Heart right ventricle (tissue), 16 donors: ENCODE measurements at regions not wholly inside any gene's neighbourhood (a gene's known extent, or its start where the extent isn't known, plus 50 kb on each side); places are given as distances from the start of the nearest gene placed in this dataset.

Experiments
- ATAC-seq, 8 donors: fragments of 200-7000 bp; cut with Tn5 transposase; one replicate each; pipeline ENCODE4 v1.9.1; 2020; ENCODE audit warnings: mild to moderate bottlenecking in 8 of 8, moderate library complexity in 8 of 8, moderate number of reproducible peaks in 1 of 8
- DNase-seq, 2 donors: peaks; one replicate each; pipeline ENCODE4 v3.0.0-alpha.2; 2020
- H3K27ac ChIP-seq, 10 donors: fragments of 200-600 bp; sonication (generic) in 2 of 10; one replicate each; pipeline versions ENCODE4 v1.5.0 to v1.8.0; 2020 to 2022; ENCODE audit warnings: mild to moderate bottlenecking in 3 of 10
- H3K27me3 ChIP-seq, 7 donors: fragments of 200-600 bp; one replicate each; pipeline ENCODE4 v1.8.0; 2021 to 2022; ENCODE audit warnings: mild to moderate bottlenecking in 2 of 7
- H3K36me3 ChIP-seq, 9 donors: fragments of 200-600 bp; sonication (generic) in 1 of 9; one replicate each; pipeline versions ENCODE4 v1.5.0 to v1.8.0; 2020 to 2022; ENCODE audit warnings: mild to moderate bottlenecking in 2 of 9
- H3K4me1 ChIP-seq, 9 donors: fragments of 200-600 bp; sonication (generic) in 1 of 9; one replicate each; pipeline versions ENCODE4 v1.5.0 to v1.8.0; 2020 to 2022; ENCODE audit warnings: mild to moderate bottlenecking in 4 of 9
- H3K4me3 ChIP-seq, 10 donors: fragments of 200-600 bp; sonication (generic) in 2 of 10; one replicate each; pipeline versions ENCODE4 v1.5.0 to v1.8.0; 2020 to 2022; ENCODE audit warnings: mild to moderate bottlenecking in 7 of 10, moderate library complexity in 2 of 10
- H3K9me3 ChIP-seq, 11 donors: fragments of 200-600 bp in 10 of 11; sonication (generic) in 2 of 11; one replicate each; pipeline versions ENCODE4 v1.5.0 to v1.8.0; 2013 to 2022; ENCODE audit warnings: mild to moderate bottlenecking in 2 of 11, control low read depth in 1 of 11, moderate library complexity in 1 of 11
- WGBS, 2 donors: extraction: QIAGEN DNeasy Blood & Tissue Kit; methylation state at CpG; one replicate each; pipeline ENCODE4 v1.1.7; 2013; ENCODE audit warnings: inconsistent platforms in 1 of 2; 5-methylcytosine and 5-hydroxymethylcytosine counted together
- intact Hi-C, 10 donors: fragments of 100-400 bp; cut with DNase I; formaldehyde crosslinking; loops; one replicate each; pipeline versions ENCODE4 v1.11.1 to v1.14.2; 2022
- TF ChIP-seq, protein P1 (sequence below), 9 donors: fragments of 200-600 bp; sonication (generic) in 2 of 9; IDR thresholded peaks; one replicate each; pipeline versions ENCODE4 v1.5.0 to v1.8.0; 2021 to 2022; ENCODE audit warnings: antibody characterized with exemption in 9 of 9, mild to moderate bottlenecking in 5 of 9, moderate library complexity in 1 of 9
- donor health status: Arrhythmogenic right ventricular cardiomyopathy.
- donor health status: ischemic (EF 13 %, LVEDD 7.1; RV severe dilation, severe dysfunction).
- donor health status: healthy with polysubstance abuse.
- donor health status: DM: no; HTN: yes; CAD: no.
- donor health status: DM: no; HTN: no; CAD: no.
- donor health status: ischemic (EF 25% LVEDD 6.9; RV normal size, moderate dysfunction).
- donor health status: ischemic (EF 25% LVEDD 5.7; RV mildly dilated, moderate dysfunction).
- donor health status: healthy.
- donor health status: DM: yes; HTN: yes; CAD: no.
- donor health status: Ischemic cardiomyopathy.
- donor health status: ischemic (EF 35%, LVEDD 5.7; RV mildly dilated, moderate dysfunction).
- donor health status: nonischemic (EF 11% LVEDD 7.7; RV severe dilation, severe dysfunction).
- donor health status: DM: yes; HTN: yes; CAD: no.
- donor health status: PGD.
- donor health status: ischemic (EF 29% LVEDD 5.4; RV normal size, mild dysfunction).
- donor health status: nonischemic (EF 23%, LVEDD 6.1; RV moderate dilation, normal function).

- WGBS, 2 donors: 48 to 49% methylated on average over 41 of the region's 41 CpGs
- Histone ChIP-seq H3K4me3 (no peak overlapping the region), H3K4me1 (no peaks in the 10 kb centered on the region), H3K36me3 (no peaks in the 10 kb centered on the region), H3K27me3 (peaks cover 0 to 63% (median 27%) of the 10 kb centered on the region in 7 donors), H3K27ac (no peak overlapping the region), H3K9me3 (no peaks in the 10 kb centered on the region)
- DNase-seq: no peak
- ATAC-seq: no peak
- intact Hi-C loops: no loop called here
- TF ChIP-seq, protein P1, sequence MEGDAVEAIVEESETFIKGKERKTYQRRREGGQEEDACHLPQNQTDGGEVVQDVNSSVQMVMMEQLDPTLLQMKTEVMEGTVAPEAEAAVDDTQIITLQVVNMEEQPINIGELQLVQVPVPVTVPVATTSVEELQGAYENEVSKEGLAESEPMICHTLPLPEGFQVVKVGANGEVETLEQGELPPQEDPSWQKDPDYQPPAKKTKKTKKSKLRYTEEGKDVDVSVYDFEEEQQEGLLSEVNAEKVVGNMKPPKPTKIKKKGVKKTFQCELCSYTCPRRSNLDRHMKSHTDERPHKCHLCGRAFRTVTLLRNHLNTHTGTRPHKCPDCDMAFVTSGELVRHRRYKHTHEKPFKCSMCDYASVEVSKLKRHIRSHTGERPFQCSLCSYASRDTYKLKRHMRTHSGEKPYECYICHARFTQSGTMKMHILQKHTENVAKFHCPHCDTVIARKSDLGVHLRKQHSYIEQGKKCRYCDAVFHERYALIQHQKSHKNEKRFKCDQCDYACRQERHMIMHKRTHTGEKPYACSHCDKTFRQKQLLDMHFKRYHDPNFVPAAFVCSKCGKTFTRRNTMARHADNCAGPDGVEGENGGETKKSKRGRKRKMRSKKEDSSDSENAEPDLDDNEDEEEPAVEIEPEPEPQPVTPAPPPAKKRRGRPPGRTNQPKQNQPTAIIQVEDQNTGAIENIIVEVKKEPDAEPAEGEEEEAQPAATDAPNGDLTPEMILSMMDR (IDR thresholded peaks at IDR 0.05): no peak
Observed at GRCh38 chr22:49368976-49369725, 458.5 kb downstream of the BRD1 start.

DNA sequence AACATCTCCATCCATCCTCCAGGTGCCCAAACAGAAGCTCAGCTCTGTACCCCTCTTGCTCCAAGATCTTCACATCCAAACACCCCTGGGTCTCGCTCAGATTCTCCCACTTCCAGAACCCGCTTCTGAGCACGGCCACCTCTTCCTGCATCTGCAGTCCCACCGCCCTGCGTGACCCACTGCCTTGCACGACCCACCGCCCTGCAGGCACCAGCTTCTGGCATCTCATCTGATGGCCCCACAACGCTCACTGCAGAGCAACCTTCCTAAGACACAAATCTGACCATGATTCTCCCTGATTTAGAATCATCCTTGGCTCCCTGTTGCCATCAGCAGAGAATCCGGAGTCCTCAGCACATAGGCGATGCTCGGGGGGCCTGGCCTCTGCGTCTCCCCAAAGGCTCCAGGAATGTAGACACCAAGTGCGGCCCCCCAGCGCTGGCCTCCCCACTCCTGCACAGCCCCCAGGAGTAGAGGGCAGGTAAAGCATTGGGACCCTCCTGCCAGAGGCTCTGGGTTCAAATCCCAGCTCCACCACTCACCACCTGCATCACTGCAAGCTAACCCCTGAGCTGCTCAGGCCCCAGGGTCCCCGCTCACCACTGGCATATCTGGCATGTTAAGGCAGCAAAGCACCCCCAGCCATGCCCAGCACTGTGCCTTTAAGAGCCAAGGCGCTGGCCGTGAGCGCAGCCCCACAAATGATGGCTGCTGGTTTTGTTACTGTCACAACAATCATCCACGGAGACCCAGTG lies 459.3 kb downstream of the BRD1 start:
- Histone ChIP-seq H3K9me3 (no peaks in the 10 kb centered on the region), H3K27ac (no peak overlapping the region), H3K36me3 (no peaks in the 10 kb centered on the region), H3K4me3 (no peak overlapping the region), H3K4me1 (no peaks in the 10 kb centered on the region), H3K27me3 (peaks cover 0 to 55% (median 26%) of the 10 kb centered on the region in 7 donors)
- 84 to 85% methylated on average over 19 of the region's 19 CpGs for WGBS, 2 donors
- ATAC-seq: no peak
- TF ChIP-seq, protein P1 (IDR thresholded peaks at IDR 0.05): no peak
- DNase-seq: no peak
- intact Hi-C loops: no loop called here

GRCh38 chr22:49367041-49367697 lies 460.5 kb downstream of the BRD1 start:
- Histone ChIP-seq H3K36me3 (no peaks in the 10 kb centered on the region), H3K9me3 (no peaks in the 10 kb centered on the region), H3K27me3 (peaks cover 0 to 50% (median 23%) of the 10 kb centered on the region in 7 donors), H3K4me1 (no peaks in the 10 kb centered on the region), H3K27ac (no peak overlapping the region), H3K4me3 (no peak overlapping the region)
- ATAC-seq (no peak), DNase-seq (no peak)
- TF ChIP-seq, protein P1 (IDR thresholded peaks at IDR 0.05): no peak
- WGBS, 2 donors: 69 to 71% methylated on average over 10 of the region's 10 CpGs
- intact Hi-C loops: no loop called here

GRCh38 chr22:49366437-49366836 lies 461.2 kb downstream of the BRD1 start:
- peaks cover 0 to 49% (median 23%) of the 10 kb centered on the region in 7 donors for H3K27me3 ChIP-seq
- no peak for DNase-seq

More at GRCh38 chr22:49366437-49366836, 461.2 kb downstream of the BRD1 start:
- intact Hi-C loops: no loop called here
- Histone ChIP-seq H3K4me1 (no peaks in the 10 kb centered on the region), H3K36me3 (no peaks in the 10 kb centered on the region), H3K27ac (no peak overlapping the region), H3K9me3 (no peaks in the 10 kb centered on the region), H3K4me3 (no peak overlapping the region)
- 80 to 85% methylated on average over 11 of the region's 11 CpGs for WGBS, 2 donors
- TF ChIP-seq, protein P1 (IDR thresholded peaks at IDR 0.05): no peak
- ATAC-seq: no peak
